ENCODE measurements at regions not wholly inside any gene's neighbourhood (a gene's known extent, or its start where the extent isn't known, plus 50 kb on each side); places are given as distances from the start of the nearest gene placed in this dataset.

DNA sequence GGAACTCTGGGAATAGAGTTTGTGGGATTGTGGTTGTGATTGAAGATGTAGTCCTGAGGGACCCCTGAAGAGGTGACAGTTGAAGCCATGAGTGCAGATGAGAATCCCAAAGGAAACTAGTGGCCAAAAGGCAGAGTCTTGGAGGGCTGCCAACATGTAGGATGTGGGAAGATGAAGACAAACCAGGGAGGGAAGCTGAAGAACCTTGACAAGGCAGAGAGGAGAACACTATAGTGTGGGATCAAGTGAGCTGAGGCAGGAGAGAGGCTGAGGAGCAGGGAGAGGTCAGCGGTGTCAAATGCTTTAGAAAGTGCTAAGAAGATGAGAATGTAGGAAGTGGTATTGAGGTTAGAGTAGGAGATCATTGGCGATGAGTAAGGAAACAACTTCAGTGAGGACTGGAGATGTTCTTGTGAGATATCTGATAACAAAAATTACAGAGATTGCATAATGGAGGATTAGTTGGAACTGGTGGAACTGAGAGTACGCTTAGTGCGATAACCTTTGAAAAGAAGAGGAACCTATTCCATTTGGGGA lies 88.5 kb upstream of the VCAM1 start:
- TF ChIP-seq, protein P1, sequence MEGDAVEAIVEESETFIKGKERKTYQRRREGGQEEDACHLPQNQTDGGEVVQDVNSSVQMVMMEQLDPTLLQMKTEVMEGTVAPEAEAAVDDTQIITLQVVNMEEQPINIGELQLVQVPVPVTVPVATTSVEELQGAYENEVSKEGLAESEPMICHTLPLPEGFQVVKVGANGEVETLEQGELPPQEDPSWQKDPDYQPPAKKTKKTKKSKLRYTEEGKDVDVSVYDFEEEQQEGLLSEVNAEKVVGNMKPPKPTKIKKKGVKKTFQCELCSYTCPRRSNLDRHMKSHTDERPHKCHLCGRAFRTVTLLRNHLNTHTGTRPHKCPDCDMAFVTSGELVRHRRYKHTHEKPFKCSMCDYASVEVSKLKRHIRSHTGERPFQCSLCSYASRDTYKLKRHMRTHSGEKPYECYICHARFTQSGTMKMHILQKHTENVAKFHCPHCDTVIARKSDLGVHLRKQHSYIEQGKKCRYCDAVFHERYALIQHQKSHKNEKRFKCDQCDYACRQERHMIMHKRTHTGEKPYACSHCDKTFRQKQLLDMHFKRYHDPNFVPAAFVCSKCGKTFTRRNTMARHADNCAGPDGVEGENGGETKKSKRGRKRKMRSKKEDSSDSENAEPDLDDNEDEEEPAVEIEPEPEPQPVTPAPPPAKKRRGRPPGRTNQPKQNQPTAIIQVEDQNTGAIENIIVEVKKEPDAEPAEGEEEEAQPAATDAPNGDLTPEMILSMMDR (optimal IDR thresholded peaks at IDR 0.05 in 1 of 3, IDR thresholded peaks at IDR 0.05 in 1 of 3, conservative IDR thresholded peaks at IDR 0.05 in 1 of 3; ENCODE audit: extremely low read depth in 1 of 3, insufficient read depth in 2 of 3, low read length in 3 of 3): no peak
- no peak for TF ChIP-seq EZH2 (IDR thresholded peaks at IDR 0.05; ENCODE audit: low read length)

Measured in keratinocyte (primary cell).